Activated T-helper 1 cell treated with anti-CD3 and anti-CD28 coated beads, Interleukin-2, amount 50 U/mL, for 16 hours (primary cell): ENCODE measurements at regions not wholly inside any gene's neighbourhood (a gene's known extent, or its start where the extent isn't known, plus 50 kb on each side); places are given as distances from the start of the nearest gene placed in this dataset.

ENCODE experiments used
- DNase-seq, 2 donors: peaks; one replicate each; pipeline ENCODE4 v3.0.0-alpha.2; 2020; ENCODE audit warnings: low read depth in 1 of 2, low spot score in 1 of 2

DNA sequence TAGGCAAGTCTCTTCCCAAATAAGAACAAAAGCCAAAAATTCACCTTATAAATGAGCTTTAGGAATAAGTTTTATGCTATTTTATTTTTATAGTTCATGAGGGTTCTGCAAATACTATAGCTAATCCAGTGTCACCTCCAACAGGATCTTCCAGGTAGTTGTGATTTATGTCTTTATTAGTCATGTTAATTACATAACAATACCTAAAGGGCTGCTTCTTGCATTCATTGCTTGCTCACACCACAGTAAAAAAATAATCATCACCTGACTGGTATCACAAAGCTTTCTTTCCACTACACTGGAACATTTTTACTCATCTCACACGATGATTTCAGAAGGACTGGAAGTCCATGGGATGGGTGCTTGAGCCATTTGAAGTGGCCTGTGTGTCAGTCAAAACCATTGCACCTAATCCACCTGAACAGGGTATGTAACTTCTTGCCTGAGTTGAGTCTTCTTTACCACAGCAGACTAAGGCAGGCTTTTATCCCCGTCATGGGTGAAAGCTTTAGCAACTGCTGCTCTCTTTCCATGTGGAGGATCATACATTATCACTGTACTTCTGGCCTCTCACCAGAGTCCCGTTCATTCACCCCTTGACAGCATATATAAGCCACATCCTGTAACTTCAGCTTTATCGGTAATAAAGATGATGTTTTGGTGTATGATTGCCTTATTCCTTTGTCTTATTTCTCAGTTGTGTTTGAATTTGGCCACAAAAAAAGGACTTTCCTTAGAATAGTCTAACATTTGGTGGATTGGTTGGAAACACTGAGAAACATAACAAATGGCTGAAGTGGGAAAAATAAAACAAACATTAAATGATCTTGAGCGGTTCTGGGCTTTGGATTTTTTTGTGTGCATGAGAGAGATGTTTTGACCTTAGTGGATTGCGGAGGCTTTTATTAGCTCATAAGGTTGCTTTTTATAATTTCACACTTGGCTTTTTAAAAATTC, 382.6 kb upstream of the THBS1 start:
- no peak for DNase-seq

DNA sequence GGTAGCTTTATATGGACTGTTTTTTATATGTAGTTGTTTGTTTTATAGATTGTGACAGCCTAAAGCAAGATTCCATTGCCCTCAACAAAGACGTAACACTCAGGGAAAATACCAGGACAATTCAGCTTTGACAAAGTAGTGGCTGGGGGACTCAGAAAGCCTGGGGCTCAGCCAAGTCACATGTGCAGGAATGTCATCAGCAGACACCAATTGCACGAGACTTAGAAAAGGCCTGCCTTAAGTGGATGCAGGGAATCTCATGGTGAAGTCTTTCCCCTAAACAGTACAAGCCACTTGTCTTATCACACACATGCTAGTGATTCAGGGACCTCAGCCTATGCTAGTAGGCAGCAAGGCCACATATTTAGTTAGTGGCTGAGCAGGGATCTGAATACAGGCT, 381.8 kb upstream of the THBS1 start:
- no peak for DNase-seq

DNA sequence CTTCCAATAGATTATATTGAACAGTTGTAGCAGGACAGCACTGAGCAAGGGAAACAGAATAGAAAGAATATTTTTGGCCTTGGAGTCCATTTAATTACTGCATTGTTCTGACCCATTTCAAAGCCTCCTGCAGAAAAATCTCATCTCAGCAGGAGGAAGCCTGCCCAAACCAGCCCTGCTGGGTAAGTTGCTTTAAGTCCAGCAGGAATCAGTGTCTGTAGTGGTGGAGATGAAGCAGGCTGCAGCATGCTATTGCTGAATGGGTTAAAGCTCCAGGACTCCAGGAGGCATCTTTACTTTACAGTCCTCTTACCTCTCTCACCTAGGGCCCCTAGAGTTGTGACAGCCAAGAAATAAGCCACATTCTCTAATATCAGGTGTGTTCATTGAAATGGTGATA, 380.3 kb upstream of the THBS1 start:
- no peak for DNase-seq

DNA sequence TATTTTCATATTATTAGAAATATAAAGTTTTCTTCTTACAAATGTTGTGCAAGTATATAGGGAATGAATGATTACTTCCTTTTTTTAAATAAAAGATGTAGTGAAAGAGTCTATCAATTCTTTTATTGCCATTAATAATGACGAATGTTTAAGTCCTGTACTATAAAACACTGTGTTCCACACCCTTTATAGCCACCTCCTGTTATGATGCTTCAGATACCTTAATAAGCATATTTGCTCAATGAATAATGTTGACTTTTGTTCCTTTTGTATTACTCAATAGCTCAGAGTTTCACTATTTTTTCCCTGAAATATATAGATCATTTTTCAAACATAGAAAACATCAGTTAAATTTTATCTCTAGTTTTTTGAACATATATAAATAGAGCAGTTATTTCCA, 378.2 kb upstream of the THBS1 start:
- DNase-seq: no peak

DNA sequence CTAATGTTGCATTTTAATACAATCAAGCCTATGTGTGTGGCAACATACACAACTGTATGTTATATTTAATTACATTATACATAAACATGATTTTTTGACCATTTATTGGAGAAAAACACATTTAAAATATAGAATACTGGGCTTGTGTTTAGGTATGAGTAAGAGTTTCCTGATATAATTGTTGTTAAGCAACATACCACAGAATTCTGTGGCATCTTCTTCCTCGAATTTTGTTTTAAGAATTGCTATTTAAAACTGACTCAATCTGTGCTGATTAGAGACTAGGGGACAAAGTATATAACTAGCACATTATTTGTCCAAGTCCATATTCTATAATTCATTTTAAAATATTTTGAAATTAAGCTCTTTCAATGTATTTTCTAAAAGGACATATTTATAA, 376.8 kb upstream of the THBS1 start:
- no peak for DNase-seq

DNA sequence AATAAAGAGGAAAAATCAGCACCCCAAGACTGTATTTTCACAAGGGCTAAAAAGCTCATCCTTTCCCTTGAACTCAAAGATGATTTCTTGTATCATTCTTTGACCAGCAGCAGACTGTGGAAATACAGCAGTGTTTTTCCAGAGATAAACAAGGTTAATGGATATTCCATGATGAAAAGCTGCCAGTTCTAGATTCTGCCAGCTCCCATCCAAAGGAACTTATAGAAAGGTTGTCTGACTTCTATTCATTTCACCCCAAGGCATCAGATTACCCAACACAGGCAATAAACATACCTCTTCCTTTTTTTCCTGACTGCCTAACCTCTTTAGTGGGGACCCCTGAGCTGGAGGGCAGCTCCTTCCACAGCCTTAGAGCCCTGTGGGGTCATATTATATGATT, 375.8 kb upstream of the THBS1 start:
- DNase-seq: no peak

DNA sequence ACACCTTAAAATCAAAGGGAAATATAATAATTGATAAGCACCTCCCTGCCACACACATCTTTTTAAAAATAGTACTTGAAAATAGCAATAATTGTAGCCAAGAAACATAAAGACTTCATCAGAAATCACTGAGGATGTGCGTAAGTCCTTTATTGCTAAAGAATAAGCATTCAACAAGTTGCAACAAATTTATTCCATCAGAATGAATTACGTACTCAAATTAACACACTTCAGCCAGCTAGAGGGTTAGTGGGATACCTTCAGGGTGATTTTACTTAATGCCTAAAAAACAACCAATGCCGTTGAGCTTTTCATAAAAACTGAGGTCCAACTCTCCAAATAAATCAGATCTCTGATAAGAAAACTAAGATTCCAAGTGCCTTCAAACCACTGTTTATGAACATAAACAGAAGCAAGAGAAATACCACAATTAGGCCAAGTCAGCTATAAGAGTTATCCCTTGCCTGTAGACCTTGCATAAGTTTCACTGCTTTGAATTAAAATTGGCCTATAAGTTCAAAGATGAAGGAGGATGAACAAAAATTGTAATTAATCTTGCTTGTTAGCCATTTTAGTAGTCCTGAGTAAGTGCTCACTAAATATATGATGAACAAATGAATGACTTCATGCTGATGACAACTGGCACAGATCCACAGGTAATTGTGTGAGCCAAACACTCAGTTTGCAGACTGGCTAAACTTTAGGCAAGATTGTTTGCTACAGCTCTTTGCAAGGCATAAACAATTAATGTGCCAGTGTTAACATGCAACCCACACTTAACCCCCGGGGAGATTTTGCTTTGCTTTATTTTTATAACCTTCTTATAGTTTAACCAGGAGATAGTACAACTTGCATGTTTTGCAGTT, 375.1 kb upstream of the THBS1 start:
- DNase-seq: no peak

DNA sequence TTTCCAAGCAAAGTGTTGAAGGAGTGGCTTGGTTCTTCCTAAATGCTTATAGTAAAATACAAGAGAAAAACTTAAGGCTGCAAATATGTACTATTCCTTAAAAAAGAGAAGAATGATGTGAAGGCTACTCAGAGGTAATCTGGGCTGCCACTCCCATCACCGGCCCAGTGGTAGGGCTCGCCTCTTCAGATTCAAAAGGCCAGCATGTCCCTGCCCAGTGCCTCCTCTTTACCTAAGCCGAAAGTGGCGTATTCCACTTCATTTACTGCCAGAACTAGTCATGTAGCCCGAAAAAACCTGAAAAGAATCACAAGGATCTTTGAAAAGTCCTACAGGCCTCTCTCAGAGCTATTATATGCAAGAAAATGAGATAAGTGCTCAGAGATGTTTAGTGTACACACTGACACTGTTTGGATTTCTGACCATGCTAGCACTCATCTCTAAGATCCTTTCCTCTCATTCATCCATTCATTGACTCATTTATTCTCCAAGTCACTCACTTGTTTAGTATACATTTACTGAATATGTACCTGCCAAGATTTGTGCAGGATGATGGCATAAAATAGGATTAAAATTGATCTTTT, 373.3 kb upstream of the THBS1 start:
- no peak for DNase-seq

DNA sequence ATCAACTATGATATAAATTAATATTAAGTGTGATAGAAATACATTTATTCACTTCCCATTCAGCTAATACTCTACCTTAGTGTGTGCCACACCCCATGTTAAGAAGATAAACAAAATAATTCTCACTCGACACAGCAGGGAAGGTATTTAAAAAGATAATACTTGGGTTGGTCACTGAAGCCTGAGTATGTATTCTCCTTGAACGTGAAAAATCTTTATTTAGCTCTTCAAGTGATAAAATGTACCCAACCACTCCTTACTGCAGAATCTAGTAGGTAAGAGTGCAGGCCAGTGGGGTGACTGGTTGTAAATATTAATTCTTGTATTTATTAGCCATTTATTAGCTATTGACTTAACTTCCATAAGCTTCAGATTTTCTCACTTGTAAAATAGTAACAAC, 372.7 kb upstream of the THBS1 start:
- no peak for DNase-seq

DNA sequence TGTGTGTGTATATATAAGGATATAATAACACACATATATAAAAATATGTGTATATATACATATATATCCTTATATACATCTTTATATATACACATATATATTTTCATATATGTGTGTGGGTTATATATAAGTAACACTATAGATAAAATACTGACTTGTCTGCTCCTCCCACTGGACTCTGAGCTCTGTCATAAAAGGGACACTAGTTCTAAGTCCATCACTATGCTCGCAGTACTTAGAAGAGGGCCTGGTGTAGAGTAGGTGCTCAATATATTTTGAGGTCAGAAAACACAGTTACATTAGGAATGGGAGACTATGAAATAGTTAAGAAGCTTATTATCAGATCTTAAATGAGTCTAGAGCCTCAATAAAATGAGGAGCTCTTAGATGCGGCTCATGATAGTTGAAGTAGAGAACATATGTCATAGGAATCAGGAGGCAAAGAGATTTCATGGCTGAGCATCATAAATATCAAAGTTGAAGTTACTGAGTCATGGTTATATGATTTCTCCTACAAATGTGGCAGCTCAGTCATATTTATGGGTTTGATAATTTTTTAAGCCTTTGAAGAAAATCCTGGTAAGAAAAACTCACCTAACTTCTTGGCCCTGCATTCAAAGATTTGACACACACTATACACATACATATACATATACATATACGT, 371.2 kb upstream of the THBS1 start:
- no peak for DNase-seq

DNA sequence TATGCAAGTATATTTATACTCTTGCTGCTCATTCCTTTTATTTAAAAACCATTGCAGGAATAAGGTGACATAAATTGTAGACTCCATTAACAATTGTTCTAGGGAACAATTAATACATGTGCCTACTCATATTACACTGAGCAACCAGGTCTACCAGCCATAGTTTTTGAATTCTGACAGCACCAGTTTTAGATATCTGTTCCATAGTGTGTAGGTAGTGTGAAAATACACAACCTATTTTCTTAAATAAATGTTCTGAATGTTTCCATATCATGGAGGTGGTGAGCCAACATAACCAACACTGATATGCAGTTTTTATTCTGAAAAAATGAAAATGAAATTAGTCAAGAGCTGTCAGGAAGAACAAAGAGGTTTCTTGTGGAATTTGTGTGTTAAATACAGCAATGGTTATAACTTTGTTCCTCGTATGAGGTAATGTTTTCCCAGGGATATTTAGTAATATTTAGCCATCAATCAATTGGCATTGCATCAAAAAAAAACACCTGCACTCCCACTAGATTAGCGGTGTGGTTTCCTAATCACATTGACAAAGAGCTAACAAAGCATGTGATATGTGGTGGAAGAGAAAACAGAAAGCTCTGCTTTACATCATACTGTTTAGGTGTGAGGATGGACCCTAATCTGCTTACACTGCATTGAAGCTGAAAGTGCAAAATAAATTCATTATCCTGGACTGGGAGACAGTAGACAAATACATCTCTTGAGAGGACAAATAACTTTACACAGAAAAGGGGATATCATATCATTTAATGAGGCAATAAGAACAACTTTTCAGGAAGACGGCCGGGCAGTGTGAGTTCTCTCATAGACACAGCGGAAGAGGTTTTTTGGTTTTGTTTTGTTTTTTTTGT, 369.5 kb upstream of the THBS1 start:
- no peak for DNase-seq

DNA sequence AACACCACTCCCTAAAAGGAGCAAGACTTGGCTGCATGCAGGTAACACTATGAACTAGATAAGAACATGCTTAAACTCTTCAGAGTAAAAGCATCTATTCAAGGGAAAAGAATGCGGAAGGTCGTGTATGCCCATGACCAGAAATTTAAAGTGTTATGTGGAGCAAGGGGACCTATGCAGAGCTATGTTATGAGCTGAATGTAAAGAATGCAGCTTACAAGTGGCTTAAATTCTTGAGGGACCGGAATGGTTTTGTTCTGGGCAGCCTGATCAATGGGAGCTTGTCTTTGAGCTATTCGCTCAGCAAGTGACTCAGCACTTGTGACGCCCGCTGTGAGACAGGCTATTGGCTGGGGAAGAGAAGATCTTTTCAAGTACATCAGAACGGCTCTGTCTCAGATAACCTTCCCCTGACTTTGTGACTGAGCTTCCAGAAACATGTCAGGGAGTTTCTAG, 367.5 kb upstream of the THBS1 start:
- no peak for DNase-seq

DNA sequence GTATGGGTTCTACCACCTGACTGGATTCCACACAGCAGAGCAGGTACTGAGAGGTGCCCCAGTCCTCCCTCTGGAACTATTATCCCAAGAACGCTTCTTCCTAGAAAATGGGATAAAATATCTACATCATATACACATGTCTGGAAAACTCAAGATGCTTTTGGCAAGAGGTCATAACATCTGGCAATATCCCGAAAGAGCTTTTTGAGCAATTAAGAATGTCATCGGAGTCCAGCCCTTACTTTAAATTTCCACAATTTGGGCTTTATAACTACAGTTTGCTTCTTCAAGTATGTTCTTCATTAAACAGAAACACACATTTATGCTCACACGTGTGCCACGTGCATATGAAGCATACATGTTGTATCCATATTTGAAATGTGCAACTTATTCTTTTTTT, 365.9 kb upstream of the THBS1 start:
- DNase-seq: no peak

DNA sequence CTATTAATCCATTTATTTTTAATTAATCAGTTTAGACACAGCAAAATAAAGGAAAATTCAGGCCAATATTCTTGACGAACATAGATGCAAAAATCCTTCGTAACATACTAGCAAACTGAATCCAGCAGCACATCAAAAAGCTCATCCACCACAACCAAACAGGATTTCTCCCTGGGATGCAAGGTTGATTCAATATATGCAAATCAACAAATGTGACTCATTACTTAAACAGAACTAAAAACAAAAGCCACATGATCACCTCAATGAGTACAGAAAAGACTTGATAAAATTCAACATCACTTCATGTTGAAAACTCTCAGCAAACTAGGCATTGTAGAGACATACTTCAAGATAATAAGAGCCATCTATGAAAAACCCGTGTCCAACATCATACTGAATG, 364.1 kb upstream of the THBS1 start:
- DNase-seq: no peak

DNA sequence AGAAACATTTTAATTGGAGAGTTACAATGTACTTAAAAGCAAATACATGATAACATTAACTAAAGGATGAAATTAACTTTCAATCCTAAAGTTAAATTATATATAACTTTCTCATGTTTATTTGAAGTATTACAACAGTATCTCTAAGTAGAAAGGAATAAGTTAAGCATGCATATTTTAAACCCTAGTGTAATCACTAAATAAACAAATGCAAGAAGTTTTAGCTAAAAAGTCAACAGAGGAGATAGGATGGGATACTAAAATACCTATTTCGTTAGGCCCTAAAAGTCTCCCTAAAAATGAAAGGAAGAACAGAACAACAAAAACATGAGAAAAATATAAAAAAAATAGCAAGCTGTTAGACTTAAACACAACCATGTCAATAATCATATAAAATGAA, 361.3 kb upstream of the THBS1 start:
- no peak for DNase-seq

DNA sequence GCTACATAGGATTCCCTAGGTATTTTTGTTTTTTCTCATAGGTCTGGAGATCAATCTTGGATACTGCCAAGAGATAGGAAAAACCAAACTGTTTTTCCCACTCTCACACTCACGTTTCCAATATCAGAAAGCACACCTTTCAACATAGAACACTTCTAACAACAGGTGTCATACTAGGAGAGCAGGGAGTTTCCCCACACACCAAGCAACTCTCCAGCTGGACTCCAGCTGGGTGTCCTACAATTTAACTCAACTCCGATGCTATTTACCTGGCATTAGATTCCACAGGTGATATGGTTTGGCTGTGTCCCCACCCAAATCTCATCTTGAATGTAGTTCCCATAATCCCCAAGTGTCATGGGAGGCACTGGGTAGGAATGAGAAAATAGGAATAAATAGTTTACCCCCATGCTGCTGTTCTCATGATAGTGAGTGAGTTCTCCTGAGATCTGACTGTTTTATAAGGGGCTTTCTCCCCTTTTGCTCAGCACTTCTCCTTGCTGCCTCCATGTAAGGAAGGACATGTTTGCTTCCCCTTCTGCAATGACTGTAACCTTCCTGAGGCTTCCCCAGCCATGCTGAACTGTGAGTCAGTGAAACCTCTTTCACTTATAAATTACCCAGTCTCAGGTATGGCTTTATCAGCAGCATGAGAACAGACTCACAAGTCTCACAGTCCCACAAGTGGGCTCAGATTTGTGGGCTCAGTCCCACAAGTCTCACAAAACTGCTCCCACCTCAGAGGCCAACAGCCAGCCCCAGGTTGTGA, 354.5 kb upstream of the THBS1 start:
- no peak for DNase-seq

DNA sequence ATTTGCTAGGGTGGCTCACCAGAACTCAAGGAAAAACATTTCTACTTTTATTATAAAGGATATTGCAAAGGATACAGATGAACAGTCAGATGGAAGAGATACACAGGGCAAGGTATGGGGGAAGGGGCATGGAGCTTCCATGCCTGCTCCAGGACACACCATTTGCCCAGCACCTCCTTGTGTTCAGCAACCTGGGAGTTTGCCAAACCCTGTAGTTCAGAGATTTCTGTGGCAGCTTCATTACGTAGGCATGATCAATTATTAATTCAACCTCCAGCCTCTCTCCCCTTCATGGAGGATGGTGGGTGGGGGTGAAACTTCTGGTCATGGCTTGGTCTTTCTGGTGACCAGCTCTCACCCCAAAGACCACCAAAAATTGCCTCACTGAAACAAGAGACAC, 353.9 kb upstream of the THBS1 start:
- DNase-seq: no peak

DNA sequence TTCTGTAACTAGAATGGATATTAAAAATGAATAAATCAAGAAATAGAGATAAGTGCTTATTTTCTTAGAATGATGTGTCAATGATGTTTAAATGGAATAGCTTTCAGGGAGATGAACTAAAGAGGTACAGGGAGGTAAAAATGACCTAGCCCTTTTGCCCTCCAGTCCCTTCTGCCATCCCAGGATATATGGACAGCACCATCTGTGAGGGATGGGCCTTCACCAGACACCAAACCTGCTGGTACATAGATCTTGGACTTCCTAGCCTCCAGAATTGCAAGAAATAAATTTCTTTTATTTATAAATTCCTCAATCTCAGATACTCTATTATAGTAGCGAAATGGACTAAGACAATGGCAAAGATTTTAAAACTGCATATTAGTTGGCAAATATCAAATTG, 352.0 kb upstream of the THBS1 start:
- DNase-seq: no peak

DNA sequence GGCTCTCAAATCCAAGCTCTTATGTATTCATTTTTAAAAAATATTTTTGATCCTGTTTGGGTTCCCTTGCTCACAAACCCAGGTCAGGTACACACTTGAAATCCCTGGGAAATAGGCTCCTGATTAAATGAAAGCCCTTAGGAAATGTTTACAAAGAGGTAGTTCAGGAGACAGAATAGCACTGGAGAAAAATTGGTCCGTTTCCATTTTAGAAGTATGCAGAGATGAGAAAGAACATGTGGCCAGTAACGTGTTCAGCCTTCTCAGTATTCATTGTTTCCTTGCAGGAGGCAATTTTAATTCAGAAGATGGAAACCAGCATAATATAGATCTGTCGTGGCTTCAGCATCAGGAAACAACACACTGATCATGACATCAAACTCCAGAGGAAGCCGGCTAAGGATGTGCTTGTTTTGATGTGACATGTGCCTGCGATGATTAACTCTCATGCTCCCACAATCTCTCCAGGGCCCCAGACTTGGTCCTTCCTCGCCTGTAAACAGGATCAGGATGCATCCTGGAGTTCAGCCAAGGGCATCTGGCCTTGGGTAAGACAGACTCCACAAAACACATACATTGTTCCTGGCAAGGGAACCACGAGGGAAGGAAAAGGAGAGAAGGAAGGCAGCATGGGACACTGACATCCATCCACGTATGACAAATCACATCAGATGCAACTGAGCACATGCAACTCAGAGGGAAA, 350.5 kb upstream of the THBS1 start:
- DNase-seq: no peak
